ENCODE measurements at regions not wholly inside any gene's neighbourhood (a gene's known extent, or its start where the extent isn't known, plus 50 kb on each side); places are given as distances from the start of the nearest gene placed in this dataset.

DNA sequence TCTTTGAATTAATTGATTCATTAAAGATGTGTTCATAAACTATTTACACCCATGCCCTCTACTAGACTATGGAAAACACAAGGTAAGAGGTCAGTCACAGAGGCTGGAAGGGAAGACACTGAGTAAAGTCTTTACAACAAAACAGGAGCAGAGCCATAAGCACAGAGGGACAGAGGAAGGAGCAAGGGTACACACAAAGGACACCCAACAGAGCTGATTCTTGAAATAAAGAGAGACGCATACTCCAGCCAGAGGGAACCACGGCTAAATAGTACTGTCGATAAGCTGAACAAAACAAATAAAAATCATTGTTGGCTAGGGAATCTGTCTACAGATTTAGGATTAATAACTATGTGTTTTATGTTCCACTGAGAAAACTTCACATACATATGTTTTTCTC, 289.2 kb downstream of the EFNB2 start:
- TF ChIP-seq CTCF (IDR thresholded peaks at IDR 0.05) (no peak), EP300 (IDR thresholded peaks at IDR 0.05) (no peak), POLR2AphosphoS5 (IDR thresholded peaks at IDR 0.05) (no peak), POLR2A (IDR thresholded peaks at IDR 0.05; ENCODE audit: low read depth) (no peak)

Measured in esophagus muscularis mucosa (tissue), 4 donors.